ENCODE measurements at regions not wholly inside any gene's neighbourhood (a gene's known extent, or its start where the extent isn't known, plus 50 kb on each side); places are given as distances from the start of the nearest gene placed in this dataset.

DNA sequence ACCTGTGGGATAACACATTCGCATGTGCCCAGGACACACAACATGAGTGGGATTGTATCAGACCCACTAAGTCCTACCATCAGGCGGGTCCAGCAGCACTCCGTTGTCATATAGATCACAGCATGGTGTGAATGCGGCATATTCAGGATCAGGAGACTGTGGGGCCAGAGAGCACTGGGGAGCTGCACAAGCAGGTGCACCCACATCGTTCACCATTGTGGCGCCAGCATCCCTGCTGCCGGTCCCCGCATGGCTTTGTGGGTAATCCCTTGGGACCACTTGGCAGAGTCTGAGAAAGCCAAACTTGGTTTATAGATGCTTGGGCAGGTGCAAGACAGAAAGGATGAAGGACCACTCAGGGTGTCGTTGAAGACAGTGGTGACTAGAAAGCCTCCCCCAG lies 201.6 kb upstream of the B3GAT1 start:
- intact Hi-C loops (cut with DNase I; ENCODE audit: low total_unique reads): no loop called here
- WGBS, 2 donors (ENCODE audit: low coverage in 1 of 2): 91 to 100% methylated on average over 3 to 9 of the region's 9 CpGs

DNA sequence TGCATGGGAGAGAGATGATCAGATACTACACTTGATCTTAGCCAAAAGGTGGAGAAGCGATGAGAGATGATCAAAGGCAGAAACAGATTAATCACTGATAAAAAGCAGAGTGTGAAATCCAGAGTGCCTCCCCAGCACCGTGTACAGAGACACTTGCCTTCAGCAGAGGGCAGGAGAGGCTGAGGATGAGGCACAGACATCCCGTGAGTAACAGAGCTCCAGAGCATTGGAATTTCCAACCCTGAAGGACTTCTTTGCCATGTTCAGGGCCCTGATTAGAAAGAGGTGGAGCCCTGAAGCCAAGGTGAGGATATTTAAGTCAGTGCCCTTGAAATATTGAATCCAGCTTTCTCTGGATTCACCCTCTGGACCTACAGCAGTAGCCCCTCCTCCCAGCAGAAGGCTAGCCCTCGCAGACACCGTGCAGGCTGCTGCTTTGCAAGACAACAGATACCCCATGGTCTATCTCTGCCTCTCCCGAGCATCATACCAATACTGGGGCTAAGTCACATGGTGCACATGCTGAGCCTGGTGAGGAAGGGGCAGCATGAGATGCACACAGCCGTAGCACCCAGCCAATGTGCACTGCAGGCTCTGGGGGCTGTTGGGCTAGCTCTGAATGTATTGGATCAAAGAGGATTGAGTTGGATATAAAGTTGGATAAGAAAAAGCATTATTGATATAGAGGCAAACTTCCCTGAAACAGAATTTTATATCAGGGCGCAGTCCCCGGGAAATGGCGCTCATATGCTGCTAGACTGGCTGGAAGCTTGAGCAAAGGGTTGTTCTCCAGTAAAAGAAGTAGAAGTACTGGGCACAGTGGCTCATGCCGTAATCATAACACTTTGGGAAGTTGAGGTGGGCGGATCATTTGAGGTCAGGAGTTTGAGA lies 200.3 kb upstream of the B3GAT1 start:
- Histone ChIP-seq H3K9me3 (no peaks in the 10 kb centered on the region), H3K4me1 (no peaks in the 10 kb centered on the region), H3K36me3 (no peaks in the 10 kb centered on the region), H3K27ac (no peak overlapping the region), H3K4me3 (no peak overlapping the region), H3K27me3 (no peaks in the 10 kb centered on the region)
- TF ChIP-seq POLR2A (IDR thresholded peaks at IDR 0.05) (no peak), POLR2AphosphoS5 (IDR thresholded peaks at IDR 0.05) (no peak), EP300 (IDR thresholded peaks at IDR 0.05; ENCODE audit: low read depth) (no peak)
- TF ChIP-seq, protein P1, sequence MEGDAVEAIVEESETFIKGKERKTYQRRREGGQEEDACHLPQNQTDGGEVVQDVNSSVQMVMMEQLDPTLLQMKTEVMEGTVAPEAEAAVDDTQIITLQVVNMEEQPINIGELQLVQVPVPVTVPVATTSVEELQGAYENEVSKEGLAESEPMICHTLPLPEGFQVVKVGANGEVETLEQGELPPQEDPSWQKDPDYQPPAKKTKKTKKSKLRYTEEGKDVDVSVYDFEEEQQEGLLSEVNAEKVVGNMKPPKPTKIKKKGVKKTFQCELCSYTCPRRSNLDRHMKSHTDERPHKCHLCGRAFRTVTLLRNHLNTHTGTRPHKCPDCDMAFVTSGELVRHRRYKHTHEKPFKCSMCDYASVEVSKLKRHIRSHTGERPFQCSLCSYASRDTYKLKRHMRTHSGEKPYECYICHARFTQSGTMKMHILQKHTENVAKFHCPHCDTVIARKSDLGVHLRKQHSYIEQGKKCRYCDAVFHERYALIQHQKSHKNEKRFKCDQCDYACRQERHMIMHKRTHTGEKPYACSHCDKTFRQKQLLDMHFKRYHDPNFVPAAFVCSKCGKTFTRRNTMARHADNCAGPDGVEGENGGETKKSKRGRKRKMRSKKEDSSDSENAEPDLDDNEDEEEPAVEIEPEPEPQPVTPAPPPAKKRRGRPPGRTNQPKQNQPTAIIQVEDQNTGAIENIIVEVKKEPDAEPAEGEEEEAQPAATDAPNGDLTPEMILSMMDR (IDR thresholded peaks at IDR 0.05): no peak
- no peak for DNase-seq
- in situ Hi-C loops (cut with MboI; ENCODE audit: low pct_ligation_motif_present in 1 of 4, low pct_unique_long_range_greater_than_20kb in 1 of 4, low sequenced_read_pairs in 3 of 4) (no loop called here), intact Hi-C loops (cut with DNase I; ENCODE audit: low total_unique reads) (no loop called here)
- WGBS, 2 donors (ENCODE audit: low coverage in 1 of 2): 77 to 83% methylated on average over 6 to 12 of the region's 12 CpGs

More for the DNA sequence above, 201.6 kb upstream of the B3GAT1 start:
- Histone ChIP-seq H3K27ac (no peak overlapping the region), H3K4me1 (no peaks in the 10 kb centered on the region), H3K4me3 (no peak overlapping the region), H3K27me3 (no peaks in the 10 kb centered on the region), H3K36me3 (no peaks in the 10 kb centered on the region), H3K9me3 (no peaks in the 10 kb centered on the region)
- no peak for DNase-seq
- TF ChIP-seq POLR2AphosphoS5 (IDR thresholded peaks at IDR 0.05) (no peak), POLR2A (IDR thresholded peaks at IDR 0.05) (no peak), EP300 (IDR thresholded peaks at IDR 0.05; ENCODE audit: low read depth) (no peak)
- TF ChIP-seq, protein P1 (IDR thresholded peaks at IDR 0.05): no peak
- in situ Hi-C loops (cut with MboI; ENCODE audit: low pct_ligation_motif_present in 1 of 4, low pct_unique_long_range_greater_than_20kb in 1 of 4, low sequenced_read_pairs in 3 of 4): no loop called here

DNA sequence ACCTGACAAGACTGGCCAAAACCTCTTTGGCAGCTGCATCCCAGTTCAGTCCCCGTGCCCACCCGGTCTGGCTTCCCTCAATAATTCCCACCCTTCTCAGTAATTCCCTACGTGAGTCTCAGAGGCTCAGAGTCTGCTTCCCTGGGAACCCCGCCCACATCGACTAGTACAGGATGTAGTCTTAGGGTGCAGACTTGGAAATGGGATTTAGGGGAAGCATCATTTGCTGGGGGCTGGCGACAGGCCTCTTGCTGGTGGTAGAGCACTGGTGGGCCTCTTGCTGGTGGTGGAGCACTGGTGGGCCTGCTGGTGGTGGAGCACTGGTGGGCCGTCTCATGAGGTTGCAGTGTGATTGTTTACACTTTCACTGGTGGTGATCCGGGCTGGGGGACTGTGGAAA lies 199.5 kb upstream of the B3GAT1 start:
- intact Hi-C loops (cut with DNase I; ENCODE audit: low total_unique reads): no loop called here
- TF ChIP-seq POLR2A (IDR thresholded peaks at IDR 0.05) (no peak), EP300 (IDR thresholded peaks at IDR 0.05; ENCODE audit: low read depth) (no peak), POLR2AphosphoS5 (IDR thresholded peaks at IDR 0.05) (no peak)
- TF ChIP-seq, protein P1 (IDR thresholded peaks at IDR 0.05): no peak

DNA sequence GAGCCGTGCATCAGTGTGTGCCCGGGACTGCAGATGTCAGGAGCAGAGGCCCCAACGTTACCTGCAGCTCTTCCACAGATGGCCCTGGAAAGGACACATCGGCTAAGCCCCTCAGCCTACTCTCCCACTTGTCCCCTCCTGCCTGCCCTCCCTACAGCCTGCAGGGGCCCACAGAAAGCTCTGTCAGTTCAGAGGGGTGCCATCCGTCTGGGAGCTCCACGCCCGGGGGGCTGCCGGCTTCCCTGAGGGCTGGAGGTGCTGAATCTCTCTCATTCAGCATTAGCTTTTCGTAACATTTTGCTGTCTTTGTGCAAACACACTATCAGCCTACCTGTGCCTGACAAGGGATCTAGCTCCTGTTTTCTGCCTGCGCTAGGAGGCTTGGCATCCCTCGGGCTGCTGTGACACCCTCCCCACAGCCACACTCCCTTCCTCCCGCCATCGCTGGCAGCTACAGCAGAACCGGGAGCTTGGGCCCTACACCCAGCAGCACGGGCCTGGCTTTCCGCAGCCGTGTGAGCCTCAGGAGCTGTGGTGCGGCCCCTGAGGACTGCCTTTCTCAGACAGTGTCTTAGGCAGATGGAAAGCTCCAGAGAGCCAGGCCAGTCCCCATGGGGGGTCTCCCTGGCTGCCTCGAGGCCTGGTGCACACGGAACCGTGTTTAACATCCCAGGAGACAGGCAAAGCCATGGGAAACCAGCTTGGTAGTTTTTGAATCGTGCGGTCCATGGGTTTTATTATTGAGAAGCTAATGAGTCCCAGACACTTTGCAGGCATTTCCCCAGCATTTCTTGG lies 198.3 kb upstream of the B3GAT1 start:
- DNase-seq: no peak
- in situ Hi-C loops (cut with MboI; ENCODE audit: low pct_ligation_motif_present in 1 of 4, low pct_unique_long_range_greater_than_20kb in 1 of 4, low sequenced_read_pairs in 3 of 4) (no loop called here), intact Hi-C loops (cut with DNase I; ENCODE audit: low total_unique reads) (no loop called here)
- H3K27me3 ChIP-seq: no peaks in the 10 kb centered on the region
- no peak overlapping the region for H3K27ac ChIP-seq
- no peaks in the 10 kb centered on the region for H3K9me3 ChIP-seq
- H3K4me1 ChIP-seq: no peaks in the 10 kb centered on the region
- no peaks in the 10 kb centered on the region for H3K36me3 ChIP-seq
- 81% methylated on average over 23 of the region's 23 CpGs; no CpG with 5 or more reads in 1 of the 2 donors for WGBS, 2 donors (ENCODE audit: low coverage in 1 of 2)
- H3K4me3 ChIP-seq: no peak overlapping the region
- TF ChIP-seq EP300 (IDR thresholded peaks at IDR 0.05; ENCODE audit: low read depth) (no peak), POLR2AphosphoS5 (IDR thresholded peaks at IDR 0.05) (no peak), POLR2A (IDR thresholded peaks at IDR 0.05) (no peak)
- TF ChIP-seq, protein P1 (IDR thresholded peaks at IDR 0.05): no peak

More for the DNA sequence above, 199.5 kb upstream of the B3GAT1 start:
- 85% methylated on average over 8 of the region's 8 CpGs; no CpG with 5 or more reads in 1 of the 2 donors for WGBS, 2 donors (ENCODE audit: low coverage in 1 of 2)
- H3K4me3 ChIP-seq: no peak overlapping the region
- H3K27me3 ChIP-seq: no peaks in the 10 kb centered on the region
- in situ Hi-C loops (cut with MboI; ENCODE audit: low pct_ligation_motif_present in 1 of 4, low pct_unique_long_range_greater_than_20kb in 1 of 4, low sequenced_read_pairs in 3 of 4): no loop called here
- no peaks in the 10 kb centered on the region for H3K4me1 ChIP-seq
- DNase-seq: no peak
- no peaks in the 10 kb centered on the region for H3K36me3 ChIP-seq
- H3K27ac ChIP-seq: no peak overlapping the region
- no peaks in the 10 kb centered on the region for H3K9me3 ChIP-seq
